T47D (cell line): ENCODE measurements at regions not wholly inside any gene's neighbourhood (a gene's known extent, or its start where the extent isn't known, plus 50 kb on each side); places are given as distances from the start of the nearest gene placed in this dataset.
"Not testable (repeated sequence)": the region's sequence is repeated elsewhere in the genome, so short reads cannot be mapped to it uniquely, and the experiment has no call there.

Source experiments
- DNase-seq, 2 experiments: peaks; one replicate each; pipeline versions ENCODE4 v3.0.0 to v3.0.0-alpha.2; 2011 to 2012; ENCODE audit warnings: low read depth in 1 of 2, low spot score in 1 of 2
- JUND ChIP-seq: IDR thresholded peaks from 2 replicates; pipeline ENCODE4 v1.6.1; 2012; ENCODE audit warnings: low read depth
- in situ Hi-C: cut with HindIII; loops from 2 replicates; pipeline ENCODE4 v1.10.0; 2016; ENCODE audit warnings: low sequenced_read_pairs, low pct_unique_long_range_greater_than_20kb

DNA sequence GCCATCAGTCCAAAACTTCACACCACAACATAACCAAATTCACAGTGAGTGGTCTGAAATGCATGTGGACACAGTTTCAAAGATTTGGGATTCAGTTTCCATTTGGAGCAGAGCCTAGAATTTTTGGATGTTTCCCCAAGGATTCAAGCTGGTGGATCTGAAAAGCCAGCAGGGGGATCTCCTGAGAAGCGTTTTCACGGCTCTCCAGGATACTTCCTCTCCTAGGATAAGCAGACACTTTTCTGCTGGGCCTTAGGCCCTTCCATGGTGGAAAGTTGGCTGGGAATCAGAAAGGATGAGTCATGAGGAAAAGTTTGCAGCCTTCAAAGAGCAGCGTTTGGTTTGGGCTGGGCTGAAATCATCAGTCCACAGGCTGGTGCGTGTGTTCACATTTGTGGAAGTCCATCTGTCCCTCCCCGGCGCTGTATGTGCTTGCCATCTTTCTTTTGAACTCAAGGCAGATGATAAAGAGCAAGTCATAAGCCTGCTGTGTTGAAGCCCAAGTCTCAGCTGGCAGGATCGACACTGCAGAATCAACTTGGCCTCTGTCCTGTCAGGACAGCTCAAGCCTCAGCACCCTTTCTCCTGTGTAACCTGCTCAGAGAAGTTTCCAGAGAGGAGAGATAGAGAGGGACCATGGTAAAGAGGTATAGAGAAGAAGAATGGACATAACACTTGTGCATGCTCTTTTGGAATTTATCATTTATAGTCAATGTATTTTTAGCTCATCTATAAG is 152.6 kb upstream of the MSX2 start:
- peak; percentile 37 to 87 for DNase-seq
- peak; percentile 31; the same call in 1 of the 2 replicates for TF ChIP-seq JUND

DNA sequence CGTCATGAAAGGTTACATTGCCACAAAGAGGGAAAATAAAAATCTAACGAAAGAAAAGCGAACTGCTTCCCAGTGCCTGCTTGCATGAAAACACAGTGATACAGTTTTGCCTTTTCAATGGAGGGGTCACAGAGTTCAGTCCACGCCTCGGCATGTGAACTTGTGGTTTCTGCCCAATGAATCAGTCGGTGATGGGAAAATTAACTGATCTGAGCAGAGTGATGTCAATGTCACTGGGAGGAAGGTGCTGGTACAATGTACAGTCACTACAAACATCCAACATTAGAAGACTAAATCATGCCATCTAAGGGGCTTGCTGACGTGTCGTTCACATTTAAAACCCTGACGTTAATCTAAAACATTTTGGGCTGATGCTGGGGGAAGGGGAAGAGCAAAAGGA is 151.8 kb upstream of the MSX2 start:
- in situ Hi-C loops, result no loop called here
- no peak for TF ChIP-seq JUND
- DNase-seq, result no peak

More for the DNA sequence above, 152.6 kb upstream of the MSX2 start:
- in situ Hi-C loops, result no loop called here

DNA sequence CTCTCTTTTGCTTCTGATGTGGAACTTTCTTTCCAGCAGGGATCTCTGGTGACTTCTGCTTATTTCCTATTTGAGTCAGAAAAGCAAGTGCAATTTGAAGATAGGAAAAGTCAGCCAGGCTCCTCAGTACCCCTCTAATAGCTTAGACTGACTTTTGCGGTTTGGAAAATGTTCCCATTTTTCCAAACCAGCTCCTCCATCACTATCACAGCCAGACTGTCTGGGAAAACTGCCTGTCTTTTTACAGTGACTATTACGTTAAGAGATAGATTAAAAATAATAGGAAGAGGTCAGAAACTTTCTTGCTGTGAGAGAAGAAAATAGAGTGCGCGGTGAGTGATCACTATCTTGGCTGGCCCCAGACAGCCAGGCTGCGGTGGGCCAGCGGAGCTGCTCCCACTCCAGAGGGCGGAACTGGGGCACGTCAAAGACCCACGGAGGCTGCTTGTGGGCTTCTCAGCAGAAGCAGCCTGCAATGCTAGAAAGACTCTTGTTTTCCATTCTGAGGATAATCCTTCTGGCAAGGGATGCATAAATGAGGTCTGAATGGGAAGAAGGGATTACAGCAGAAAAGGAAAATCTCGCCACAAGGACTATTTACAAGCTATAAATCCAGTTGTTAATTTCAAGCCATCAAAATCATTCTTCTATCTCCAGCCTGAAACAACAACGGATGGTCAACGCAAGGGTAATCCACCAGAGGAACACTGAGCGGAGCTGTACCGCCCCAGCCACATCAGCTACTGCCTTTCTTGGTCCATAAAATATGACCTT is 151.0 kb upstream of the MSX2 start:
- in situ Hi-C loops, result no loop called here
- no peak for DNase-seq
- TF ChIP-seq JUND, result no peak

DNA sequence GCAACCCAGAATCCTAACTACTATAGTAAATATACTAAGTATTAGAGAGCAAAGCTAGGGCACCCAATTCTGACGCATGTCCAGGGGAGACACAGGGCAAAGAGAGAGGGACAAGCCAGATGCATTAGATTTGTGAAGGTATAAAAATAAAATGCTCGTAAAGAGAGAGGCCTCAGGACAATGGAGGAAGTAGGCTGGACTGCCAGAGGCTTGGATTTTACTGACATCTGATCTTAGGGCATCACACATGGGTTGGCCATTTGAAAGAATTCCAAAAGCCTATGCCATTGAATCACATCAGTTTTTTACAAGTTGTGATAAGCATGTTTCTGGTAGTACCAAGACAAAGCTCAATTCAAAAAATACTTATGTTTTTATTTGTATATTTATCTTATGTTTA is 149.3 kb upstream of the MSX2 start:
- no peak for DNase-seq
- in situ Hi-C loops, result no loop called here
- no peak for TF ChIP-seq JUND

DNA sequence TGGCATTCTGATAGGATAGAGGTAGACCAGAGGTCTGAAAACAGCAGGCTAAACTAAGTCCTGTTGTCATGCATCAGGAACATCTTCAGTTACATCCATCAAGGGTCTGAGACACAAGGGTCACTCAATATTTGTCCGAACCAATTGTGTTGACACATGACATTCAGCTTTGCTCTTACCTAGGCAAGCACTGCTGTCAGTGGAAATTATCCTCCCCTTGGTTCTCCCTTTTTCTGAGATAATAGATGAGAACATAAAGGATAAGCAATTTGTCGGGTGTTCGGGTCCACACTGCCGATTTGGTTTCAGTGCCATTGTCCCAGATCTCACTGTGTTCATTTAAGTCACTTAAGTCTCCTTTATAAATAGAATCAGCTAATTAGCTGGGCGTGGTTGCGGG is 148.3 kb upstream of the MSX2 start:
- DNase-seq, result no peak
- in situ Hi-C loops, result no loop called here
- no peak for TF ChIP-seq JUND

DNA sequence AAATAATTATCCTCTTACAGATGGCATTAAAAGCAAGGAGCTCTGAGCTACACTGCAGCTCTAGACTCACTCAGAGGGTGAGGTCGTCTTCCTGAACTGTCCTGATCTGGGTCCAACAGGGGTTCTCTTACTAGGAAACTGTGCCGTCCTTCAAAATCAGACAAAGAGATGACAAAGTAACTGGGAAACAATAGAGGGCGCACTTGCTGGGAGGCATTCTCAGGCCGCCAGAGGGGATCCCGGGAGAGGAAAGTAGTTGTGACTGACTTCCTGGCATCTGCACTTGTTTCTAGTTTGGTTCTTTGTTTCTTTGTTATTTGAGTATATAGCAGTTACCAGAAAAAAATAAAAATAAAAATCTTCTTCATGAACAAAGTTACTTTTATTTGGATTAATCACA is 142.9 kb upstream of the MSX2 start:
- peak in 1 of 2 experiments; percentile 82 for DNase-seq
- no peak for TF ChIP-seq JUND
- in situ Hi-C loops, result no loop called here

DNA sequence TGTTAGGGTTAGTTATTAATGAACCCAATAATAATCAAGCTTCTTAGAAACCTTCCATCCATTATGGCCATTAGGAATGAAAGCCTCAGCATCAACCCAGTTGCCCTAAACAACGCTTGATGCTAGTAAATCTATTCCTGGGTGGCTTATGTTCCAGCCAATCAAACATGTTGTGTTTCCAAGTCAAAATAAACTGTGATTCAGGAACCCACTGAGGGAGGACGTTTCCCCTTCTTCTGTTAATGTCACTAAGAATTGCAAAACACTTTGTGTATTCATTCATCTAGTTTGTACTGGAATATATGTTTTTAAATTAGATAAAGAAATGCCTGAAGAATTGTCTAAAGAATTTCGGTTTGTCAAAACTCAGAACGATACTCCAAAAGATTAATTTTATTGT is 142.5 kb upstream of the MSX2 start:
- no peak for TF ChIP-seq JUND
- in situ Hi-C loops, result no loop called here
- no peak for DNase-seq

DNA sequence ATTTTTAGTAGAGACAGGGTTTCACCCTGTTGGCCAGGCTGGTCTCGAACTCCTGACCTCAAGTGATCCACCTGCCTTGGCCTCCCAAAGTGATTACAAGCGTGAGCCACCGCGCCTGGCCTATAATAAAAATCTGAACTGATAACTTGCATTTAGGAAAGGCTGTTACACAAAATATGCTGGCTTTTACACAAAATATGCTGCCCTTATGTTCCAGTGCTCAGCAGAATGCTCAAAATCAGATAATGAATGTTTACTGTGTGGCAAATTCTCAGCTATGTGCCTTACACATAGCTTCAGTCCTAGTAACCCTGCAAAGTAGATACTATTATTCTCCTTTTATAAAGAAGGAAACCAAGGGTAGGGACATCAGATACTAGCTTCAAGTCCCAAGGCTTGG is 141.3 kb upstream of the MSX2 start:
- in situ Hi-C loops, result no loop called here
- TF ChIP-seq JUND, result no peak
- peak in 1 of 2 experiments; percentile 52 for DNase-seq

DNA sequence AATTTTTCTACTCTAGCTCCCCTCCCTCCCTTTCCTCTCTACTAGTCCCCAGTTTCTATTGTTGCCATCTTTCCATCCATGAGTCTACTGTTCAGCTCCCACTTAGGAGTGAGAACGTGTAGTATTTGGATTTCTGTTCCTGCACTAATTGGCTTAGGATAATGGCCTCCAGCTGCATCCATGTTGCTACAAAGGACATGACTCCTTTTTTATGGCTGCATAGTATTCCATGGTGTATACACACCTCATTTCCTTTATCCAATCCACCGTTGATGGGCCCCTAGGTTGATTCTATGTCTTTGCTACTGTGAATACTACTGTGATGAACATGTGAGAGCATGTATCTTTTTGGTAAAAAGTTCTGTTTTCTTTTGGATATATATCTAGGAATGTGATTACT is 138.9 kb upstream of the MSX2 start:
- TF ChIP-seq JUND, result no peak
- in situ Hi-C loops, result no loop called here
- no peak for DNase-seq

DNA sequence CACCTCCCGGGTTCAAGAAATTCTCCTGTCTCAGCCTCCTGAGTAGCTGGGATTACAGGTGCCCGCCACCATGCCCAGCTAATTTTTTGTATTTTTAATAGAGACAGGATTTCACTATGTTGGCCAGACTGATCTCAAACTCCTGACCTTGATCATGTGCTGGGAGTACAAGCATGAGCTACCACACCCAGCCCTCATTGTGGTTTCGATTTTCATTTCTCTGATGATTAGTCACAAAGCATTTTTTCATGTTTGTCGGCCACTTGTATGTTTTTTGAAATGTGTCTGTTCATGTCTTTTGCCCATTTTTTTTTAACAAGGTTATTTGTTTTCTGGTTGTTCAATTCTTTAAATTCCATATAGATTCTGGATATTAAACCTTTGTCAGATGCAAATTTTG is 138.2 kb upstream of the MSX2 start:
- in situ Hi-C loops, DNase-seq: not testable (repeated sequence)

DNA sequence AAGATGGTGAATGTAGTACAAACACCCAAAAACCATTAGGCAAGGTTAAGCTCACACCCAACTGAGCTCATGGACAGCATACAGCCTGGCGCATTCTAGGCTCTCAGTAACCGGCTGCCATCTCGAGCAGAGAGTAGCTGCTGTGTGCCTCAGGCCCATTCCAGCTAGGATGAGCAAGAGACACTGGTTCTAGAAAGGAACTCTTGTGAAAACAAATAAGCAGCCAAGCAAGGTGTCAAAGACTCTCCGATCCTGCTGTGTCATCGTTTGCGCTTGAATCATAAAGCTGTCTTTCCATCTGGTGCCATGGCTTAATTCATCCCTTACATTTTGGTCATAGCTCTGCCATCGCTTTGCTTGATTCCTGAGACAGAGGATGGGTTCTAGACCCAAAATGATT is 135.4 kb upstream of the MSX2 start:
- peak in 1 of 2 experiments; percentile 59 for DNase-seq
- TF ChIP-seq JUND, result no peak
- in situ Hi-C loops, result no loop called here

DNA sequence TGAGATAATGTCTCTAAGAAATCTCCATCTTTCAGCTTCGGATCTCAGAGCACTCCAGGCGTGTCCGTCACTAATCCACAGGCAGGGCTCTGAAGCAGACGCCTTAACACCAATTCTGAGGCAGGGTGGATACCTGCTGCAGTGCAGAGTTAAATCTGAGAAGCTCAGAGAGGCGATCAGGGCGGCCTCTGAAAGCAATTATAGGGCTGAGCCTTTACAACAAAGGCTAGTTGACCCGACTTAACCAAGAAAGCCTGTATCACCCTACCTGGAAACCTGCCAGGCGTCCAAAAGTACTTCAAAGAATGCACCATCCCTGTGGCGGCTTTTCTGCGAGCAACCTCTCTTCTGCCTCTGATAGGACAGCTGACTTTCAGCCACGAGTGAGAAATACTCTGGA is 134.8 kb upstream of the MSX2 start:
- no peak for DNase-seq
- TF ChIP-seq JUND, result no peak
- in situ Hi-C loops, result no loop called here

DNA sequence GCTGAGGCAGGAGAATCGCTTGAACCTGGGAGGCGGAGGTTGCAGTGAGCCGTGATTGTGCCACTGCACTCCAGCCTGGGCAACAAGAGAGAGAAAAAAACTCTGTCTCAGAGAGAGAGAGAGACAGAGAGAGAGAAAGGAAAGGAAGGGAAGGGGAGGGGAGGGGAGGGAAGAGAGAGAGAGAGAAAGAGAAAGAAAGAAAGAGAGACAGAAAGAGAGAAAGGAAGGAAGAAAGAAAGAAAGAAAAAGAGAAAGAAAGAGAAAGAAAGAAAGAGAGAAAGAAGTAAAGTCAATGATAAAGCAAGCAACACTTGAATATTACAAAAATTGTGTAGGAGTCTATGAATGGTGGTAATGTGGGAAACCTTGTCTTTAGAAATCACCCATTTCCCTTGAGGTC is 133.6 kb upstream of the MSX2 start:
- TF ChIP-seq JUND, result no peak
- no peak for DNase-seq
- in situ Hi-C loops, result no loop called here
